Rectal smooth muscle tissue (tissue), 1 donor: ENCODE measurements at regions not wholly inside any gene's neighbourhood (a gene's known extent, or its start where the extent isn't known, plus 50 kb on each side); places are given as distances from the start of the nearest gene placed in this dataset.

Source experiments
- H3K27ac ChIP-seq: one replicate; pipeline ENCODE4 v1.7.0; 2013; ENCODE audit warnings: low read depth, low read length, inconsistent platforms
- H3K27me3 ChIP-seq: one replicate; pipeline ENCODE4 v1.7.0; 2013; ENCODE audit warnings: low read length; ENCODE audit not compliant: control insufficient read depth, insufficient read depth
- H3K36me3 ChIP-seq: one replicate; pipeline ENCODE4 v1.7.0; 2013; ENCODE audit warnings: low read length; ENCODE audit not compliant: control insufficient read depth, insufficient read depth
- H3K4me1 ChIP-seq: one replicate; pipeline ENCODE4 v1.7.0; 2013; ENCODE audit warnings: low read length; ENCODE audit not compliant: control insufficient read depth, insufficient read depth
- H3K4me3 ChIP-seq: one replicate; pipeline ENCODE4 v1.7.0; 2013; ENCODE audit warnings: low read length
- H3K9ac ChIP-seq: one replicate; pipeline ENCODE4 v1.7.0; 2013; ENCODE audit warnings: low read length

GRCh38 chr3:124126436-124127023, 134.6 kb upstream of the ROPN1 start:
- Histone ChIP-seq H3K27ac (no peak overlapping the region), H3K27me3 (no peaks in the 10 kb centered on the region)

GRCh38 chr3:124131158-124131557, 139.2 kb upstream of the ROPN1 start:
- Histone ChIP-seq H3K9ac (no peak overlapping the region), H3K4me3 (no peak overlapping the region), H3K27ac (no peak overlapping the region), H3K27me3 (no peaks in the 10 kb centered on the region), H3K4me1 (no peaks in the 10 kb centered on the region), H3K36me3 (no peaks in the 10 kb centered on the region)

More at GRCh38 chr3:124126436-124127023, 134.6 kb upstream of the ROPN1 start:
- no peaks in the 10 kb centered on the region for H3K4me1 ChIP-seq
- H3K4me3 ChIP-seq = no peak overlapping the region
- no peak overlapping the region for H3K9ac ChIP-seq
- no peaks in the 10 kb centered on the region for H3K36me3 ChIP-seq

- Histone ChIP-seq H3K27me3 (no peaks in the 10 kb centered on the region), H3K9ac (no peak overlapping the region), H3K4me3 (no peak overlapping the region), H3K27ac (no peak overlapping the region), H3K36me3 (no peaks in the 10 kb centered on the region), H3K4me1 (no peaks in the 10 kb centered on the region)
Observed at GRCh38 chr3:124131580-124131979, 139.7 kb upstream of the ROPN1 start.

DNA sequence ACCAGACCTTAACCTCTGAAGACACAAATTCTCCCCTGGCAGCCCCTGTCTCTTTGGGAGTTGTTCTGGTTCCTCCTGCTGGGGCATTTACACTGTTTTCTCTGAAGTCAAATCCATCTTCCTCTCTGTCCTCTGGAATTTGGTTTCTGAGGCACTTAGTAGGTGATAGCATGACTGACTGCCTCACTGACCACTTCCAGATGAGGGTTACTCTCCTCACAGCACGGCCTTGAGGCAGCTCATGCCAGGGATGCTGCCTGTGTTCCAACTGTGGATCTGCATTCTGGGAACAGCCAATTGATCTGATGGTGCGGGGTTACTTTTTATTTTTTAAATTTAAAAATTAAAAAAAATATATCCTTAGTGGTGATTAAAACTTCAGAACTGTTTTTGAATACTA, 140.9 kb upstream of the ROPN1 start:
- Histone ChIP-seq H3K9ac (no peak overlapping the region), H3K4me3 (no peak overlapping the region), H3K4me1 (no peaks in the 10 kb centered on the region), H3K27me3 (no peaks in the 10 kb centered on the region), H3K27ac (no peak overlapping the region), H3K36me3 (no peaks in the 10 kb centered on the region)

DNA sequence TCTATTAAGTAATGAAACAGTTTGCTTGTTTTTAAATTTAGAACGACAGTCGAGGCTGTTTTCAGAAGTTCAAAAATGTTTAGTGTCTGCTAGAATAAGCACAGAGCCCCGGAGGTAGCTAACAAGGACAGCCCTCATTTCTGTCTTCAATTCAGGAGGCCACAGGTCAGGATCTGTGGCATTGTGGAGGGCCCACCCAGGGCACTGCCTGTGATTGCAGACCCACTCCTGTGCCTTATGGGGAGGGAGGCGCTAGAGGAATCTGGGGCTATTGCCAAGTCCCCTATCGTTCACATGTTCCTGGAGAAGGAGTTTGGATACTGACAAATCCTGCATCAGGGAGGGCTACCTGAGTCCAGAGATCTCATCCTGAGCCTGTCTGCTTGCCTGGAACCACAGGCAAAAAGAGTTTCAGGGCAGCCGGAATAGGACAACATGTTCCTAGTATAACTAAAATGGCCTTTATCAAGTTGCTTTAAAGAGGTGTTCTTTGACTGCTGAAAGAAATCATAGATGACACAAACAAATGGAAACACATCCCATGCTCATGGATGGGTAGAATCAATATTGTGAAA, 141.5 kb upstream of the ROPN1 start:
- no peaks in the 10 kb centered on the region for H3K4me1 ChIP-seq
- H3K4me3 ChIP-seq = no peak overlapping the region
- H3K9ac ChIP-seq = no peak overlapping the region
- no peaks in the 10 kb centered on the region for H3K36me3 ChIP-seq
- H3K27ac ChIP-seq = no peak overlapping the region
- no peaks in the 10 kb centered on the region for H3K27me3 ChIP-seq

DNA sequence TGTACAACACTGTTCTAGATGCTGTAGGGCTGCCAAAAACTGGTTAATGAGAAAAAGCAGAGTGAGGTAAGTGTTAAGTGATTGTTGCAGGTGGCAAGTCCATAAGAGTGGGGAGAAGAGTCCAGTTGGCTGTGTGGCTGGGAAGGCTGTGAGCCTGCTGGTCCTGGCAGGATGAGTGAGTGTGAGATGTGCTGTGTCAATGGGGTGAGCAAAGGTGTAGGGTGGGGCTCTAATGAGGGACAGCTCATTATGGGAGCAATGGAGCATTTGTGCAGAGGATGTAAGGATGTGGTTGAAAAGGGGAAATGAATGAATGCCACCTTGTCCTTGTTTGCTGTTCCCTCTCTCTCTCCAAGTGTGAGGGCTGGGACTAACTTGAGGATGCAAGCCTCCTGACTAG, 145.3 kb upstream of the ROPN1 start:
- no peak overlapping the region for H3K4me3 ChIP-seq
- no peaks in the 10 kb centered on the region for H3K4me1 ChIP-seq
- H3K9ac ChIP-seq = no peak overlapping the region
- no peaks in the 10 kb centered on the region for H3K36me3 ChIP-seq
- no peak overlapping the region for H3K27ac ChIP-seq
- no peaks in the 10 kb centered on the region for H3K27me3 ChIP-seq

- Histone ChIP-seq H3K27me3 (no peaks in the 10 kb centered on the region), H3K4me1 (no peaks in the 10 kb centered on the region), H3K27ac (no peak overlapping the region), H3K36me3 (no peaks in the 10 kb centered on the region), H3K9ac (no peak overlapping the region), H3K4me3 (no peak overlapping the region)
Observed at GRCh38 chr3:124138148-124138547, 146.2 kb upstream of the ROPN1 start.

DNA sequence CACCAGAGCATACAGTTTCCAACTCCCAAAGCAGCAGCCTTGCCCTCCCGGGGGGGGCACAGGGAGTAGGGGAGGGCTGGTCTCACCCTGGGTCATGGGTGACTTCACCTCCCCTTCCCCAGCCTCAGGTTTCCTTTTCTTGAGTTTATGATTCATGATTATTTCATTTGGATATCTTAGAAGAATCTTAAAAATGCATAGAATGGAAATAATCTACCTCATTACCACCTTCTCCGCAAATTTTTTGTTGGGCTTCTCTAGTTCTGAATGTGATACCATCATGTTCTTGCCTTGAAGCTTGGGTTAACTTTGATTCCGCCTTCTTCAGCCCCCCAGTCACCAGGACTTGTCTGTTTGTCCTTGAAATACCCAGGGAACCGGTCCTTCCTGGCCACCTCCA, 148.8 kb upstream of the ROPN1 start:
- Histone ChIP-seq H3K9ac (no peak overlapping the region), H3K27ac (no peak overlapping the region), H3K4me3 (no peak overlapping the region), H3K4me1 (no peaks in the 10 kb centered on the region), H3K36me3 (no peaks in the 10 kb centered on the region), H3K27me3 (no peaks in the 10 kb centered on the region)

DNA sequence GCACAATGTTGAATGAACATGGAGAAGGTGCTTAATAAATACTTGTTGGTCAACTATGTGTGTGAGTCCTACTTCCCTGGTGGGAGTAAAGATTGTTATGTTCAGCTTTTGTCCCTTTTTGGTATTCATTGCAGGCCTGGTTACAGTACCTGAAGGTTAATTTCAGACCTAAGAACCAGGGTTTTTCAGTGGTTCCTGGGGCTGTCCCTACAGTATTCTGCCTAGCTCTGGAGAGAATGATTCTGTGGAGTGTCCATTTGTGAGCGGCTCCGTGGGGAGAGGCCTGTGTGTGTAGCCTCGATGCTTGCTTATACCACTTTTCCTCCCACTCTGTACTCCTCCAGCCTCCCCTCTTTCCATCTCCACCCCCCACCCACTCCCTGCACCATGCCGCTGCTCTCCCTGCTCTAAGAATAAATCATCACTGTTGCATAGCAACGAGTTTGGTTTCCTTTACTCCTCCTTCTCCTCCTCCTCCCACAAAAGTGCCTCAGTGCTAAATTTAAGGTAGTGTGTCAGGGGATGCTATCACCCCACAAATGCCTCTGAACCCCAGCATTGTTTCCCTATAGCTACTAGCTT, 150.6 kb upstream of the ROPN1 start:
- Histone ChIP-seq H3K9ac (no peak overlapping the region), H3K27ac (no peak overlapping the region), H3K36me3 (no peaks in the 10 kb centered on the region), H3K27me3 (no peaks in the 10 kb centered on the region), H3K4me3 (no peak overlapping the region), H3K4me1 (no peaks in the 10 kb centered on the region)

GRCh38 chr3:124143047-124143446, 151.1 kb upstream of the ROPN1 start:
- Histone ChIP-seq H3K4me3 (no peak overlapping the region), H3K9ac (no peak overlapping the region), H3K36me3 (no peaks in the 10 kb centered on the region), H3K4me1 (no peaks in the 10 kb centered on the region), H3K27me3 (no peaks in the 10 kb centered on the region), H3K27ac (no peak overlapping the region)

GRCh38 chr3:124144035-124144814, 152.3 kb upstream of the ROPN1 start:
- Histone ChIP-seq H3K4me1 (no peaks in the 10 kb centered on the region), H3K4me3 (no peak overlapping the region), H3K27me3 (no peaks in the 10 kb centered on the region), H3K36me3 (no peaks in the 10 kb centered on the region), H3K27ac (no peak overlapping the region), H3K9ac (no peak overlapping the region)

DNA sequence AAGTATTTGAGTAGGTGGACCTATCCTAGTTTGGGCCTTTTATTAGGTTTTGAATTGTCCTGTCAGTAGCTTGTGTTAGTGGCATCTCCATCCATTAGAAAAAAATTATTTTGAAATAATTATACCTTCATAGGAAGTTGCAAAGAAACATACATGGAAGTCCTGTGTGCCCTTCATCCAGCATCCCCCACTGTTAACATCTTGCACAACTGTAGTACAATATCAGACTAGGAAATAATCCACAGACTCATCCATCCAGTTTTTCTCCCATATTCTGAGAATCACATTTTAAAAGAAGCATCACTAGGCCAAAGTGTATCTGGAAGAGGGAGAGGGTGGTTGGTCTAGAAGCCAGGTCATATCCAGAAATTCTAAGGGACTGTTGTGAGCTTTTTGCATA, 155.5 kb upstream of the ROPN1 start:
- no peaks in the 10 kb centered on the region for H3K36me3 ChIP-seq
- no peak overlapping the region for H3K9ac ChIP-seq
- no peak overlapping the region for H3K27ac ChIP-seq
- no peaks in the 10 kb centered on the region for H3K27me3 ChIP-seq
- H3K4me1 ChIP-seq = no peaks in the 10 kb centered on the region
- no peak overlapping the region for H3K4me3 ChIP-seq
